GM23338 (cell line): ENCODE measurements at regions not wholly inside any gene's neighbourhood (a gene's known extent, or its start where the extent isn't known, plus 50 kb on each side); places are given as distances from the start of the nearest gene placed in this dataset.

Experiments used
- ATAC-seq: fragments of 200-7000 bp; cut with Tn5 transposase; 3 replicates; pipeline ENCODE4 v1.9.1; 2020
- DNase-seq: peaks from one replicate; pipeline ENCODE4 v3.0.0-alpha.2; 2015; ENCODE audit warnings: low spot score
- H2AFZ ChIP-seq: fragments of 200-600 bp; sonication (generic); 2 replicates; pipeline ENCODE4 v1.8.0; 2016; ENCODE audit warnings: antibody characterized with exemption, mild to moderate bottlenecking, moderate library complexity
- H3F3A ChIP-seq: fragments of 200-600 bp; sonication (generic); replicated peaks from 2 replicates; pipeline ENCODE4 v1.8.0; 2017; ENCODE audit warnings: antibody characterized with exemption, mixed run types, low read depth
- H3K27ac ChIP-seq: fragments of 200-600 bp; sonication (generic); 2 replicates; pipeline ENCODE4 v1.6.1; 2016; ENCODE audit warnings: low read depth
- H3K27me3 ChIP-seq: fragments of 200-600 bp; sonication (generic); 2 replicates; pipeline ENCODE4 v1.8.0; 2016; ENCODE audit warnings: mild to moderate bottlenecking, mixed run types, moderate library complexity; ENCODE audit not compliant: insufficient read depth
- H3K36me3 ChIP-seq: fragments of 200-600 bp; sonication (generic); 2 replicates; pipeline ENCODE4 v1.8.0; 2016; ENCODE audit warnings: mild to moderate bottlenecking; ENCODE audit not compliant: insufficient read depth
- H3K4me1 ChIP-seq: fragments of 200-600 bp; sonication (generic); 2 replicates; pipeline ENCODE4 v1.8.0; 2016; ENCODE audit warnings: mild to moderate bottlenecking, moderate library complexity; ENCODE audit not compliant: insufficient read depth
- H3K4me2 ChIP-seq: fragments of 200-600 bp; sonication (generic); 2 replicates; pipeline ENCODE4 v1.7.1; 2017; ENCODE audit warnings: mixed run types
- H3K4me3 ChIP-seq: fragments of 200-600 bp; sonication (generic); 2 replicates; pipeline ENCODE4 v1.6.1; 2016; ENCODE audit warnings: mixed run types
- H3K79me2 ChIP-seq: fragments of 200-600 bp; sonication (generic); replicated peaks from 2 replicates; pipeline ENCODE4 v1.8.0; 2017; ENCODE audit warnings: mild to moderate bottlenecking; ENCODE audit not compliant: insufficient read depth
- H3K9me2 ChIP-seq: fragments of 200-600 bp; sonication (generic); 2 replicates; pipeline ENCODE4 v1.8.0; 2017; ENCODE audit not compliant: insufficient read depth
- H4K20me1 ChIP-seq: fragments of 200-600 bp; sonication (generic); replicated peaks from 2 replicates; pipeline ENCODE4 v1.8.0; 2017; ENCODE audit warnings: mild to moderate bottlenecking; ENCODE audit not compliant: insufficient read depth
- H3K27ac Mint-ChIP-seq: 2 replicates; pipeline ENCODE4 v1.8.0; 2020; ENCODE audit warnings: inconsistent platforms, mild to moderate bottlenecking, moderate library complexity, mixed read lengths
- H3K27me3 Mint-ChIP-seq: 3 replicates; pipeline ENCODE4 v1.8.0; 2022; ENCODE audit warnings: low read depth, mild to moderate bottlenecking, moderate library complexity, mixed read lengths, inconsistent platforms; ENCODE audit not compliant: insufficient read depth, poor library complexity
- H3K36me3 Mint-ChIP-seq: 3 replicates; pipeline ENCODE4 v1.8.0; 2021; ENCODE audit warnings: low read depth, mild to moderate bottlenecking, inconsistent platforms, moderate library complexity, mixed read lengths
- H3K4me1 Mint-ChIP-seq: 3 replicates; pipeline ENCODE4 v1.8.0; 2020; ENCODE audit warnings: mild to moderate bottlenecking, inconsistent platforms, mixed read lengths
- H3K4me3 Mint-ChIP-seq: 3 replicates; pipeline ENCODE4 v1.8.0; 2021; ENCODE audit warnings: moderate library complexity, mild to moderate bottlenecking, inconsistent platforms, mixed read lengths
- H3K9me3 Mint-ChIP-seq: 3 replicates; pipeline ENCODE4 v1.8.0; 2020; ENCODE audit warnings: moderate library complexity, mild to moderate bottlenecking, inconsistent platforms, mixed read lengths
- CREB1 ChIP-seq: fragments of 250-450 bp; sonication (Bioruptor Pico); IDR thresholded peaks from 2 replicates; pipeline ENCODE4 v1.5.0; 2020; ENCODE audit warnings: low read depth, mild to moderate bottlenecking, moderate library complexity
- CTCF ChIP-seq, 2 experiments: fragments of 200-600 bp in 1 of 2; sonication (generic) in 1 of 2; conservative IDR thresholded peaks; 2 replicates each; pipeline versions ENCODE4 v1.5.1 to v1.6.1; 2016 to 2017; ENCODE audit warnings: antibody characterized with exemption in 2 of 2, low read depth in 2 of 2, mild to moderate bottlenecking in 2 of 2, moderate library complexity in 1 of 2
- ETS1 ChIP-seq: IDR thresholded peaks from 2 replicates; pipeline ENCODE4 v1.6.1; 2016; ENCODE audit warnings: antibody characterized with exemption
- EZH2 ChIP-seq: fragments of 200-600 bp; sonication (generic); IDR thresholded peaks from one replicate; pipeline ENCODE4 v1.8.0; 2017; ENCODE audit warnings: antibody characterized with exemption, mild to moderate bottlenecking, low read depth; ENCODE audit not compliant: unreplicated experiment
- EZH2phosphoT487 ChIP-seq: fragments of 200-600 bp; sonication (generic); IDR thresholded peaks from one replicate; pipeline ENCODE4 v1.8.1; 2018; ENCODE audit warnings: antibody characterized with exemption; ENCODE audit not compliant: unreplicated experiment
- JUNB ChIP-seq: IDR thresholded peaks from one replicate; pipeline ENCODE4 v1.6.1; 2016; ENCODE audit warnings: antibody characterized with exemption; ENCODE audit not compliant: unreplicated experiment
- NANOG ChIP-seq: IDR thresholded peaks from 2 replicates; pipeline ENCODE4 v1.6.1; 2016; ENCODE audit warnings: antibody characterized with exemption, borderline replicate concordance
- POLR2AphosphoS5 ChIP-seq: IDR thresholded peaks from 2 replicates; pipeline ENCODE4 v1.6.1; 2016; ENCODE audit warnings: antibody characterized with exemption, low read depth
- REST ChIP-seq: IDR thresholded peaks from one replicate; pipeline ENCODE4 v1.6.1; 2018; ENCODE audit warnings: antibody characterized with exemption; ENCODE audit not compliant: unreplicated experiment
- STAT1 ChIP-seq: IDR thresholded peaks from one replicate; pipeline ENCODE4 v1.6.1; 2016; ENCODE audit warnings: antibody characterized with exemption; ENCODE audit not compliant: unreplicated experiment
- ZNF114 ChIP-seq: fragments of 250-450 bp; sonication (Bioruptor Pico); IDR thresholded peaks from 2 replicates; pipeline ENCODE4 v1.5.0; 2020; ENCODE audit warnings: mild to moderate bottlenecking, moderate library complexity
- ZNF331 ChIP-seq: fragments of 250-450 bp; sonication (Bioruptor Pico); IDR thresholded peaks from 2 replicates; pipeline ENCODE4 v1.5.0; 2020; ENCODE audit warnings: low read depth, mild to moderate bottlenecking, moderate library complexity
- ZNF462 ChIP-seq: fragments of 250-450 bp; sonication (Bioruptor Pico); IDR thresholded peaks from 2 replicates; pipeline ENCODE4 v1.5.0; 2020; ENCODE audit warnings: mild to moderate bottlenecking, moderate library complexity

- Mint-ChIP-seq H3K27ac (no peak overlapping the region), H3K36me3 (peaks cover 3% of the 10 kb centered on the region; the same call in 2 of the 3 replicates)
- ATAC-seq = no peak
Measured at GRCh38 chr2:35125871-35126270, 1229.7 kb upstream of the CRIM1 start.

More at GRCh38 chr2:35125871-35126270, 1229.7 kb upstream of the CRIM1 start:
- no peak for DNase-seq
- Histone ChIP-seq H3K4me1 (no peaks in the 10 kb centered on the region), H3K79me2 (no peaks in the 10 kb centered on the region), H3K36me3 (no peaks in the 10 kb centered on the region), H3K27ac (no peak overlapping the region), H3K27me3 (no peaks in the 10 kb centered on the region), H3K9me2 (no peaks in the 10 kb centered on the region), H2AFZ (no peak overlapping the region), H3F3A (no peaks in the 10 kb centered on the region), H3K4me2 (no peak overlapping the region), H4K20me1 (no peaks in the 10 kb centered on the region), H3K4me3 (no peak overlapping the region)
- TF ChIP-seq POLR2AphosphoS5 = no peak
- no peak for TF ChIP-seq EZH2phosphoT487
- TF ChIP-seq EZH2 = no peak
- TF ChIP-seq JUNB = no peak
- no peak for TF ChIP-seq ZNF462 (CRISPR knock-in tag)
- no peak for TF ChIP-seq ETS1
- TF ChIP-seq ZNF331 (CRISPR knock-in tag) = no peak
- TF ChIP-seq NANOG = no peak
- no peak for TF ChIP-seq ZNF114 (CRISPR knock-in tag)
- no peak for TF ChIP-seq CREB1 (CRISPR knock-in tag)
- no peak for TF ChIP-seq STAT1
- TF ChIP-seq REST = no peak
- TF ChIP-seq CTCF (conservative IDR thresholded peaks at IDR 0.05; ENCODE audit: low read depth in 2 of 2) = no peak
- peaks cover 2% of the 10 kb centered on the region for H3K27me3 Mint-ChIP-seq
- H3K4me3 Mint-ChIP-seq = no peak overlapping the region
- H3K4me1 Mint-ChIP-seq = no peaks in the 10 kb centered on the region
- H3K9me3 Mint-ChIP-seq = peaks cover 15% of the 10 kb centered on the region
